ENCODE measurements at regions not wholly inside any gene's neighbourhood (a gene's known extent, or its start where the extent isn't known, plus 50 kb on each side); places are given as distances from the start of the nearest gene placed in this dataset.
"Not testable (repeated sequence)": the region's sequence is repeated elsewhere in the genome, so short reads cannot be mapped to it uniquely, and the experiment has no call there.

- no peak for DNase-seq
These were observed 286.3 kb downstream of the RAP2B start for GRCh38 chr3:153448151-153448829.

DNA sequence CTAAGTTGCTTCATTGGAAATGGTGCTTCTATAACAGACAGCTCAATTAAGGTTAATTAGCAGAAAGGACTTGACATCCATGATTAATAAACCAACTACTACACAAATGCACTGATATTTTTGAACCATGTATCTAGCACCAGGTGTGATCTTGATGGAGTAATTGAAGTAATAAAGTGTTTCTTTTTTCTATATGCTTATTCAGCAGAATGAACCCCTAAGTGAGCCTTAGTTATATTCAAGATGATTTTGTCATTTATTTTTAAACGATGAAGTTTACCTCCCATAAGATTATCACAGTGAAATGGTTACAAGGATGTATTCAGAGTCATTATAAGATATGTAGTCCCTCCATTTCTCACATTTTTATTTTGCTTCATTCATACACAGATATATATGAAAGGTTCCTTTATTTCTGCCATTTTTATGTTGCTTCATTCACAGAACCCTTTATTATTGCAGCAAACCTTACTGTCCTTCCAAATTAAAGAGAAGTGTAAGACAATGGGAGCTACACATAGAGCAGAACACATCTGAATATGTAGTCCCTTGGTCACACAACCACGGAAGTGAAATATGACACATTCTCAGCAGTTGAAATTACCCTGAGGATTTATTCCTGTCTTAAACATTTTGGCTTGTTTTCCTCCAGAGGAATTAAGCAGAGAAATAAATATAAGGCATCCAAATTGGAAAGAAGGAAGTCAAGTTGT lies 295.0 kb downstream of the RAP2B start:
- DNase-seq = no peak

GRCh38 chr3:153458881-153459280 lies 296.9 kb downstream of the RAP2B start:
- no peak for DNase-seq

DNA sequence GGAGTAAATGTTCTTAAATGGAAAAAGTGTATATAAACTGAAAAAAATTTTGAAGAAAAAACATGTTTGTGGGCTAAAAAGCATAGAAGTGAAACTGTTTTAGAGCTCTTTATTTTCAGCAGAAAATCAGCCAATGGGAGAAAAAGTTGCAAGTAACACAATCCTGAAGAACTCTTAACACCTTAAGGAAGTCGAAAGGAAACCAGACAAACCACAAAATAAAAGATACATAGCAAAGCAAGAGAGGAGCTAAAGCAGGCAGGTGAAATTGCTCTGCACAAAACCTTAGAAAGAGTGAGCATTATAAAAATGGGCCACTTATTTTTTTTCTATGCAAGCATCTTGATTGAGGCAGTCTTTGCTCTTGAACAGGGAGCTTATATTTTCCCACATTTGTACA lies 300.5 kb downstream of the RAP2B start:
- DNase-seq = no peak

GRCh38 chr3:153463895-153464294 lies 301.9 kb downstream of the RAP2B start:
- DNase-seq = no peak

DNA sequence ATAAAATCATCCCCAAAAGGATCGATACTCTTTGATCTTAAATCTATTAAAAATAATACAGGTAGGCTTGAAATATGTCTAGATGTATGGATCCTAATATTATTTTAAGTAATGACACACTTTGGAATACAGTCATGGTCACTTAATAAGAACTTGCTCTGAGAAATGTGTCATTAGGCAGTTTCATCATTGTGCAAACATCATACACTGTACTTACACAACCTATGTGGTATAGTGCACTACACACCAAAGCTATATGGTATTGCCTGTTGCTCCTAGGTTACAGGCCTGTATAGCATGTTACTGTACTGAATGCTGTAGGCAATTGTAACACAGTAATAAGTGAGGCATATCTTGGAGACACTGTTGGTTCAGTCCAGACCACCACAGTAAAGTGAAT lies 307.1 kb downstream of the RAP2B start:
- no peak for DNase-seq

DNA sequence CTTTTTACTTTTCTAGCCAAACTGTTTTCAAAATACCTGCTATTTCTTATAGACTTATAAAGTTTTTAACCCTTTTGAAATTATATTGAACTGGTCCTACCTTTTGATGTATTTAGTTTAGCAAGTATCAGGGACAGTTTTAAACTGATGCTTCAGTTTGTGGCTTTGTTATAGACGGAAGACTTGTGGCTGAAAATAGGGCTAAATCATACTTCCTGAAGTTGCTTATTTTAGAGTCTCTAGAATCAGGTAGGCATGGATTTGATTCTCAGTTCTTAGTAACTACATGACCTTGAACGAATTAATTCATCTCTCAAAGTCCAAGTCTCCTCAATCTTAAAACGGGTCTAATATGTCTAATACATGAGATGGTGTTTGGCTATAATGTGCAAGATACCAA lies 322.8 kb downstream of the RAP2B start:
- no peak for DNase-seq

- DNase-seq = no peak
These were observed 333.4 kb downstream of the RAP2B start for GRCh38 chr3:153495422-153495821.

DNA sequence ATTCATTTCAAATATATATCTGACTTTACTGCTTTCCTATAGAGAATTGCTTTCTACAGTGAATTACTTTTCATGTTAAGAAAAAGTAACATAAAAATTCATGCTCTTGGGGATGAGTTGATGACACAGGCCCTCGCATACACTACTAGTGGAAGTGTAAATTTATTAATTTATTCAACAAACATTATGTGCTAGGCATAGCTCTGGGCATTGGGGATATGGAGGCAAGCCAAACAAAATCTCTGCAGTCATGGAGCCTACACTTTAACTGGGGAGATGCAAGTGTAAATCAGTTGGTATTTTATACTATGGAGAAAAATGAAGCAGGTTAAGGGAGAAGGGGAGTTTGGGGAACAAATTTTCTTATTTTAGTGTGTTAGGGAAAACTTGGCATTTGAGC lies 340.7 kb downstream of the RAP2B start:
- DNase-seq = no peak

DNA sequence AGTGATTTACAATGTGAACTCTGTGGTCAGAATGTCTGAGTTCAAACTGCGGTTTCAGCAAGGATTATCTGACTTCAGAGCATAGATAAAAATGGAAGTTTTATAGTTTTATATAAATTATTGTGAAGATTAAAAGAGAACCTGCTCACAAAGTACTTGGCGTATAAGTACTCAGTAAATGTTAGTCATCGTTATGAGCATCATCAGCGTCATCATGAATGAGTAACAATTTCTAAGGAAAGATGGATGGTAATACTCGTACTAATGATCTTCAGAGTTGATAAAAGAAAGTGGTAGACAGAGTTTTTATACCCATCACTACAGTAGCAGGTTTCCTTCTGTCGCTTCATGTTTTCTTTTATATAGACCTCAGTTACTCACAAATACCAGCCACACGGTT lies 341.8 kb downstream of the RAP2B start:
- no peak for DNase-seq

DNA sequence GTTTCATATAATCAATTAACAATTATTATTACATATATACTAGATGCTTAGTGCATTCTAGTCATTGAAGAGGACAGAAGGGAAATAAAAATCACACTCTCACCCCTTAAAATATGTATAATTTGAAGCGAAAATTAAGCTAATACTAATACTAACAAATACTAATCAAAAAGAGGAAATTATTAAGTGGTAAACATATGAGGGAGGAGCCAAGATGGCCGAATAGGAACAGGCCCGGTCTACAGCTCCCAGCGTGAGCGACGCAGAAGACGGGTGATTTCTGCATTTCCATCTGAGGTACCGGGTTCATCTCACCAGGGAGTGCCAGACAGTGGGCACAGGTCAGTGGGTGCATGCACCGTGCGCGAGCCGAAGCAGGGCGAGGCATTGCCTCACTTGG lies 344.2 kb downstream of the RAP2B start:
- not testable (repeated sequence) for DNase-seq

DNA sequence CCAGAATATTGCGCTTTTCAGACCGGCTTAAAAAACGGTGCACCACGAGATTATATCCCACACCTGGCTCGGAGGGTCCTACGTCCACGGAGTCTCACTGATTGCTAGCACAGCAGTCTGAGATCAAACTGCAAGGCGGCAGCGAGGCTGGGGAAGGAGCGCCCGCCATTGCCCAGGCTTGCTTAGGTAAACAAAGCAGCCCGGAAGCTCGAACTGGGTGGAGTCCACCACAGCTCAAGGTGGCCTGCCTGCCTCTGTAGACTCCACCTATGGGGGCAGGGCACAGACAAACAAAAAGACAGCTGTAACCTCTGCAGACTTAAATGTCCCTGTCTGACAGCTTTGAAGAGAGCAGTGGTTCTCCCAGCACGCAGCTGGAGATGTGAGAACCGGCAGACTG lies 344.7 kb downstream of the RAP2B start:
- not testable (repeated sequence) for DNase-seq

DNA sequence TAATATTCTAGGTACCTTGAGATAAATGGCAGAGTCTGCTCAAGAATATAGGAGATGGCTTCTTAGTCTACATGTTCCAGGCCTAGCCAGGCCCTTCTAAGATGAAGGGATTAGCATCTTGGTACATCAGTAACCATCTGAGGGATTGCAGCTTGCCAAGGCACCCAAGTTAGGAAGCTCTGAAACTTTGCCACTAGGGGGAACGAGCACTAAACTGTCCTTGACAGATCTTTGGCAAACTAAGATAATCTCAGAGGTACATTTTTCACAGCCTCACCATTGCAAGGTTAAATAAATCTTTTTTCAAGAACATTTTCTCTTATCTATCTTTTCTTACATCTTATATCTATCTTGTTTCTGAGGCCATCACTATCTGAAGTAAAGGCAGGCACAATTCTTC lies 351.2 kb downstream of the RAP2B start:
- DNase-seq = no peak

GRCh38 chr3:153528473-153528872 lies 366.4 kb downstream of the RAP2B start:
- no peak for DNase-seq

- DNase-seq = no peak
These were observed 377.2 kb downstream of the RAP2B start for GRCh38 chr3:153539263-153539662.

DNA sequence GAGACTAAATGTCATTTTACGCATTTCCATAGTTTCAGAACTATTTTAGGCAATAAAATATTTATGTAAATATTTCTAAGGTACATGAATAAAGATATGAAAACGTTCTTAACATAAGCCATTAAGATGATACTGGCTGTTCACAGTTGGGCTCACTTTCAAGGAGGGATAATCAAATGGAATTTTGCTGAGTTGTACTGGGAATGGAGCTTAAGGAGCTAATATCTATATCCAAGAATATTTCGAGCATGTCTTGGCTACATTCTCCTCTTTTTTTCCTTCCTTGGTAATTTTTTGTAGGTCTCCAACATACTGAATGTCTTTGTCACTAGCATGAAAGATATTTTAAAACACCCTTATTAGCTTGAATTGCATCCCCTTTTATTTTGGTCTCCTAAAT lies 383.4 kb downstream of the RAP2B start:
- no peak for DNase-seq

- no peak for DNase-seq
These were observed 385.9 kb downstream of the RAP2B start for GRCh38 chr3:153547970-153548369.

GRCh38 chr3:153549686-153550085 lies 387.7 kb downstream of the RAP2B start:
- DNase-seq = not testable (repeated sequence)

DNA sequence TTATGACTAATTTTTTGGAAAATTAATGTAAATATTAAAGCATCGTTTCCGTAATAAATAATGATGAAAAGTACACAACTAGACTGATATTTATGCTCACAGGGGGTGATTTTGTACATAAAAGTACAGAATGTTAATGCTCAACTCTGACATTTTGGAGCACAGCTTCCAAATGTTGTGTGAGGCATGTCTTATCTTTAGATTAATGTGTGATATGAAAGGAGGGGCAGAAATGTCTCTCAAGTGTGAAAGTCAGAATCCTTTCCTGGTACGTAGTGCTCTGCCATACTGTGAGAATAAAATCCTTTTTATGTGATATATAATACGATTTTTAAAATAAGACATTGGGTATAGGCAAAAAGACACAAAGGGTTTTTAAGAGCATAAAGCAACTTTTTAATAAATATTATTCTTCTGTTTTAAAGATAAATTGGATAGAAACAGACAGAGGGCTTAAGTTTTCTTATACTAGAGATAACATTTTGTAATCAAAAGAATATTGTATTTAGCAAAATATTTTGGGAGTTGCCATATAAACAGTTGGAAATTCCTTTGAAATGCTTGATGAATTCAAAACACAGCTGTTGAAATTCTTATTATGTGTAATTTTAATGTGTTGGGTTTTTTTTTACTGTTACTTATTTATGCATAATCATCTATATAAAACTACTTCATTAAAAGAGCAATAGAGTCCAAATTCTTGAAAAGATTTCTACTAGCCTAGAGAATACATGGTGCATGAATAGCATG lies 389.7 kb downstream of the RAP2B start:
- DNase-seq = no peak

DNA sequence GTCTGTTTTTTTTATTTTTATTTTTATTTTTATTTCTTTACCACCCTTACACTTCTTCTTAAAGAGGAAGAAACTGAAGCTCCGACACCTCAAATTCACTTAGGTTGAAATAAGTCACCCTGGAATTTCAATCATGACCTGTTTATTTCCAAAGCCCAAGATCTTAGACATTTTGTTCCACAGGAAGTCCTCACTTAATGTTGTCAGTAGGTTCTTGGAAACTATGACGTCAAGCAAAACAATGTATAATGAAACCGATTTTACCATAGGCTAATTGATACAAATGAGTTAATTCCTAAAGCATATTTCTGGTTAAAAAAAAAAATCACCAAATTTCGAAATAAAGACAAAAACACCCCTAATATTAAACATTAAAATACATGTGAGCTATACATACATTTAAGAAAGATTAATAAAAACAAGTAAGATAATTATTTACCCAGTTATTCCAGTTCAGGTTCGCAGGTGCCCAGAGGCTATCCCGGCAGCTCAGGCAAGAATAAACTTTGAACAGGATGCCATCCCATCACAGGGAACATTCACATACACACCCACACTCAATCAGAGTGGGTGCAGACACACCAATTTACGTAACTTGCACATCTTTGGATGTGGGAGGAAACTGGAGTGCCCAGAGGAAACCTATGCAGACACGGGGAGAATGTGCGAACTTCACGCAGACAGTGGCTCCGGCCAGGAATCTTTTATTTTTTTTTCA lies 391.0 kb downstream of the RAP2B start:
- DNase-seq = no peak

DNA sequence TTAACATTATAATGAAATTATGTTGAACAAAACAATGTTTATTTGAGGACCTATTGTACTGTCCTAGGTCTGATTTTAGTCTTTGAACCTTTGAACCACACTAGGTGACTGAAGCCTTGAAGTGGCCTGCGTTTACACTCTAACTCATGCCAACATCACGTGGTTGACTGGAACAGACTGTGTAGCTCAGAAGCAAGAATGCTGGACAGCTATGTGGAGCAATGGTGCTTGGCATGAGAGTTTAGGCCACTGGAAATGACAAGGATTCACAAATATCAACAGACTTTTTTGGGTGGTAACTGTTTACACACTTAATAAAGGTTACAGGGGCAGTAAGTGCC lies 391.5 kb downstream of the RAP2B start:
- no peak for DNase-seq

DNA sequence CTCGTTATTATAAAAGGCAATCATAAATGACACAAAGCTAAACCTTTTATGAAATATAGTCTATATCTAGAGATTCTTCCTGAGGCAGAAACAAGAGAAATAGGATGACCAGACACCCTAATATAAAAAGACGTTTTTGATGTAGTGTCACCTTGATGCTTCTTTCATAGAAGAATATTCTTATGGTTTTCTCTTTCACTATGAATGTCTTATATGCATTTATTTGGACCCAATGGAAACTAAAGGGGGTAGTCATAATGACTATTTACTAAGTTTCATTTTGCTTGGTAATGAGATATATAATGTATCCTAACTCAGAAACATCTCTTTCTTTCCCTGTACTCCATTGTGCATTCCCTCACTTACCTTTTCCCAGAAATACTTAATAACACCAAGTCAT lies 393.9 kb downstream of the RAP2B start:
- DNase-seq = no peak

DNA sequence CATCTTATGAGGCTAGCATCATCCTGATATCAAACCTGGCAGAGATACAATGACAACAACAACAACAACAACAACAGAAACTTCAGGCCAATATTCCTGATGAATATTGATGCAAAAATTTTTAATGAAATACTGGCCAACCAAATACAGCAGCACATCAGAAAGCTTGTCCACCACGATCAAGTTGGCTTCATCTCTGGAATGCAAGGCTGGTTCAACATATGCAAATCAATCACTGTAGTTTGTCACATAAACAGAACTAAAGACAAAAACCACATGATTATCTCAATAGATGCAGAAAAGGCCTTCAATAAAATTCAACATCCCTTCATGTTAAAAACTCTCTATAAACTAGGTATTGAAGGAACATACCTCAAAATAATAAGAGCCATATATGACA lies 397.3 kb downstream of the RAP2B start:
- not testable (repeated sequence) for DNase-seq

- DNase-seq = no peak
These were observed 405.0 kb downstream of the RAP2B start for GRCh38 chr3:153567011-153567410.
